Smooth muscle cell (in vitro differentiated cells): ENCODE measurements at regions not wholly inside any gene's neighbourhood (a gene's known extent, or its start where the extent isn't known, plus 50 kb on each side); places are given as distances from the start of the nearest gene placed in this dataset.
"Not testable (repeated sequence)": the region's sequence is repeated elsewhere in the genome, so short reads cannot be mapped to it uniquely, and the experiment has no call there.

Experiments used
- DNase-seq: peaks from one replicate; lab custom pipeline; 2025; ENCODE audit not compliant: unreplicated experiment; lab: John Stamatoyannopoulos, UW
- H2AFZ ChIP-seq: fragments of 200-600 bp; sonication (generic); 2 replicates; pipeline ENCODE4 v1.6.0; 2016; ENCODE audit warnings: antibody characterized with exemption, low read depth, mild to moderate bottlenecking
- H3F3A ChIP-seq: fragments of 200-600 bp; sonication (generic); 2 replicates; pipeline ENCODE4 v1.6.0; 2017; ENCODE audit warnings: antibody characterized with exemption, low read depth
- H3K27ac ChIP-seq: fragments of 200-600 bp; sonication (generic); 2 replicates; pipeline ENCODE4 v1.5.1; 2016; ENCODE audit warnings: low read depth, mild to moderate bottlenecking
- H3K27me3 ChIP-seq: fragments of 200-600 bp; sonication (generic); 2 replicates; pipeline ENCODE4 v1.6.1; 2016; ENCODE audit warnings: low read depth, mild to moderate bottlenecking
- H3K36me3 ChIP-seq: fragments of 200-600 bp; sonication (generic); 2 replicates; pipeline ENCODE4 v1.5.1; 2016; ENCODE audit warnings: low read depth
- H3K4me1 ChIP-seq: fragments of 200-600 bp; sonication (generic); 2 replicates; pipeline ENCODE4 v1.5.1; 2016; ENCODE audit warnings: low read depth
- H3K4me2 ChIP-seq: fragments of 200-600 bp; sonication (generic); 2 replicates; pipeline ENCODE4 v1.6.0; 2016; ENCODE audit warnings: mild to moderate bottlenecking
- H3K4me3 ChIP-seq: fragments of 200-600 bp; sonication (generic); 2 replicates; pipeline ENCODE4 v1.5.1; 2016; ENCODE audit warnings: mild to moderate bottlenecking
- H3K79me2 ChIP-seq: fragments of 200-600 bp; sonication (generic); 2 replicates; pipeline ENCODE4 v1.6.0; 2016; ENCODE audit warnings: low read depth, mild to moderate bottlenecking
- H3K9ac ChIP-seq: fragments of 200-600 bp; sonication (generic); 2 replicates; pipeline ENCODE4 v1.6.0; 2016; ENCODE audit warnings: low read depth
- H3K9me3 ChIP-seq: fragments of 200-600 bp; sonication (generic); replicated peaks from 2 replicates; pipeline ENCODE4 v1.5.1; 2016; ENCODE audit warnings: low read depth
- H4K20me1 ChIP-seq: fragments of 200-600 bp; sonication (generic); 2 replicates; pipeline ENCODE4 v1.6.0; 2016; ENCODE audit warnings: low read depth
- WGBS: methylation state at CpG from one replicate; pipeline ENCODE4 v1.1.7; 2016; ENCODE audit warnings: low lambda C conversion rate; 5-methylcytosine and 5-hydroxymethylcytosine counted together
- TF ChIP-seq, protein P1 (sequence below): fragments of 200-600 bp; sonication (generic); IDR thresholded peaks from 2 replicates; pipeline ENCODE4 v1.5.1; 2017; ENCODE audit warnings: borderline replicate concordance, mild to moderate bottlenecking, antibody characterized with exemption; ENCODE audit not compliant: insufficient read depth, poor library complexity, severe bottlenecking

DNA sequence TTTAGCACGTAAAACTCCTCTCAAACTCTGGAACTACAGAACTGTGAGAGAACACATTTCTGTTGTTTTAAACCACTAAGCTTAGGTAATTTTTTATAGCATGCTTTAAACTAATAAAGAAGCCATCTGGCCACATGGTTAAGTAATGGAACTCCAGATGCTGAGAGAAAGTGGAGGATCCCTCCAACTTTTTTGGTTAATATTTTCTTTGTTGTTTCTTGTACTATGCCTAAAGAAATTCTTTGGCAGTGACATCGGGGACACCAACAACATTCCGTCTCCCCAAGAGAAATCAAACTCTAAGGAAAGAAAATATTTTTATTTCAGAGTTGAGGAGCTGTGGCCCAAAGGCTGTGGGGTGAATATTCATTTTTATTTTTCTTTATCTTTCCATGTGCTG lies 734.8 kb upstream of the CDH9 start:
- no peaks in the 10 kb centered on the region for H4K20me1 ChIP-seq
- H3K36me3 ChIP-seq: no peaks in the 10 kb centered on the region
- no peaks in the 10 kb centered on the region for H3K9me3 ChIP-seq
- no peak for DNase-seq
- WGBS: 89% methylated on average over 3 of the region's 3 CpGs
- TF ChIP-seq, protein P1, sequence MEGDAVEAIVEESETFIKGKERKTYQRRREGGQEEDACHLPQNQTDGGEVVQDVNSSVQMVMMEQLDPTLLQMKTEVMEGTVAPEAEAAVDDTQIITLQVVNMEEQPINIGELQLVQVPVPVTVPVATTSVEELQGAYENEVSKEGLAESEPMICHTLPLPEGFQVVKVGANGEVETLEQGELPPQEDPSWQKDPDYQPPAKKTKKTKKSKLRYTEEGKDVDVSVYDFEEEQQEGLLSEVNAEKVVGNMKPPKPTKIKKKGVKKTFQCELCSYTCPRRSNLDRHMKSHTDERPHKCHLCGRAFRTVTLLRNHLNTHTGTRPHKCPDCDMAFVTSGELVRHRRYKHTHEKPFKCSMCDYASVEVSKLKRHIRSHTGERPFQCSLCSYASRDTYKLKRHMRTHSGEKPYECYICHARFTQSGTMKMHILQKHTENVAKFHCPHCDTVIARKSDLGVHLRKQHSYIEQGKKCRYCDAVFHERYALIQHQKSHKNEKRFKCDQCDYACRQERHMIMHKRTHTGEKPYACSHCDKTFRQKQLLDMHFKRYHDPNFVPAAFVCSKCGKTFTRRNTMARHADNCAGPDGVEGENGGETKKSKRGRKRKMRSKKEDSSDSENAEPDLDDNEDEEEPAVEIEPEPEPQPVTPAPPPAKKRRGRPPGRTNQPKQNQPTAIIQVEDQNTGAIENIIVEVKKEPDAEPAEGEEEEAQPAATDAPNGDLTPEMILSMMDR: no peak
- no peak overlapping the region for H3K4me3 ChIP-seq
- no peak overlapping the region for H3K27ac ChIP-seq
- H3K27me3 ChIP-seq: no peaks in the 10 kb centered on the region
- no peaks in the 10 kb centered on the region for H3K4me1 ChIP-seq
- peak overlapping the region; percentile 58 for H2AFZ ChIP-seq
- H3K4me2 ChIP-seq: no peak overlapping the region
- no peaks in the 10 kb centered on the region for H3K79me2 ChIP-seq
- no peak overlapping the region for H3K9ac ChIP-seq
- H3F3A ChIP-seq: no peaks in the 10 kb centered on the region

DNA sequence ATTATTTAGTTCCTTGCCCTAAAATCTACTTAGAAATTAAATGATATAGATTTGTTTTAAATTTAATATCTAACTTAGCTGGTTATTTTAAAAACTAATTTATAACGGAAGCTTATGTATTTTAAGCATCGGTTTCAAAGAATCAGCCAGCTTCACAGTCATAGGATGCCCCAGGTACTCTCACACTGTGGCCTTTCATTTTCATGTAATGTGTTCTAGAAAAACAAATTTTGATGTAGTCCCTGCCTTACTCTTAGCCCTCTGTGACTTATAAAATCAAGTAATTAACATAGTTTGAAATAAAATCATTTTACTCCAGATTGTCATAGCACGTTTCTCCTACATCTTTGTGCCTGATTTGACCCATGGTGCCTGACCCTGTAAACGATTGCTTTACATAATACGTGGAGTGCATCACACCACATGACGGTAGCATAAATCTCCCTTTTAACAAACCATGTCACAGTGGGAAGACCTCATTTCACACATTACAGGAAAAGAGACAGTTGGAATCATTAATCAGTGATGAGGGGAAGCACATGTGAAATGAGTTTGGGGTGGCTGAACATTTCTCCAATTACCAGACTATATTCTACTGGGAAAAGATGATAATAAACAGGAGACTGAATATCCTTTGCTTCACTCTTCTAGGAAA lies 731.5 kb upstream of the CDH9 start:
- no peaks in the 10 kb centered on the region for H3K79me2 ChIP-seq
- H3K27me3 ChIP-seq: no peaks in the 10 kb centered on the region
- no peaks in the 10 kb centered on the region for H3K4me1 ChIP-seq
- DNase-seq: no peak
- no peak overlapping the region for H3K4me3 ChIP-seq
- no peaks in the 10 kb centered on the region for H3K9me3 ChIP-seq
- no peak overlapping the region for H2AFZ ChIP-seq
- TF ChIP-seq, protein P1: no peak
- H3K4me2 ChIP-seq: no peak overlapping the region
- no peaks in the 10 kb centered on the region for H3F3A ChIP-seq
- H4K20me1 ChIP-seq: no peaks in the 10 kb centered on the region
- no peaks in the 10 kb centered on the region for H3K36me3 ChIP-seq
- H3K27ac ChIP-seq: no peak overlapping the region
- H3K9ac ChIP-seq: no peak overlapping the region
- 95% methylated on average over 6 of the region's 6 CpGs for WGBS

DNA sequence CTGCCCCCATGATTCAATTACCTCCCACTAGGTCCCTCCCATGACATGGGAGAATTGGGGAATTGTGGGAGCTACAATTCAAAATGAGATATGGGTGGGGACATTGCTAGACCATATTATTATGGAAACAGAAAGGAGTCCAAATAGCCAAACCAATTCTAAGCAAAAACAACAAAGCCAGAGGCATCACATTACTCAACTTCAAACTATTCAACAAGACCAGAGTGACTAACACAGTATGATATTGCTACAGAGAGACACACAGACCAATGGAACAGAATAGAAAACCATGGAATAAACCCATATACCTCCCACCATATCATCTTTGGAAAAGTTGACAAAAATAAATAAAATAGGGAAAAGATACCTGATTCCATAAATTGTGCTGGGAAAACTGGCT lies 710.5 kb upstream of the CDH9 start:
- Histone ChIP-seq H3K4me3 (no peak overlapping the region), H3K27me3 (no peaks in the 10 kb centered on the region), H3K36me3 (no peaks in the 10 kb centered on the region), H3K4me1 (no peaks in the 10 kb centered on the region), H3K27ac (no peak overlapping the region), H4K20me1 (no peaks in the 10 kb centered on the region), H3F3A (no peaks in the 10 kb centered on the region), H2AFZ (no peak overlapping the region), H3K79me2 (no peaks in the 10 kb centered on the region), H3K9me3 (no peaks in the 10 kb centered on the region), H3K4me2 (no peak overlapping the region), H3K9ac (no peak overlapping the region)
- no peak for DNase-seq
- TF ChIP-seq, protein P1: no peak

DNA sequence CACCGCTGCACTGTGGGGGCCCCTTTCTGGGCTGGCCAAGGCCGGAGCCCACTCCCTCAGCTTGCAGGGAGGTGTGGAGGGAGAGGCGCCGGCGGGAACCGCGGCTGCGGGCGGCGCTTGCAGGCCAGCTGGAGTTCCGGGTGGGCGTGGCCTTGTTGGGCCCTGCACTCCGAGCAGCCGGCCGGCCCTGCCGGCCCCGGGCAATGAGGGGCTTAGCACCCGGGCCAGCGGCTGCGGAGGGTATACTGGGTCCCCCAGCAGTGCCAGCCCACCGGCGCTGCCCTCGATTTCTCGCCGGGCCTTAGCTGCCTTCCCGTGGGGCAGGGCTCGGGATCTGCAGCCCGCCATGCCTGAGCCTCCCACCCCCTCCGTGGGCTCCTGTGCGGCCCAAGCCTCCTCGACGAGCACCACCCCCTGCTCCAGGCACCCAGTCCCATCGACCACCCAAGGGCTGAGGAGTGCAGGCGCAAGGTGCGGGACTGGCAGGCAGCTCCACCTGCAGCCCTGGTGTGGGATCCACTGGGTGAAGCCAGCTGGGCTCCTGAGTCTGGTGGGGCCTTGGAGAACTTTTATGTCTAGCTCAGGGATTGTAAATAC lies 705.1 kb upstream of the CDH9 start:
- 96% methylated on average over 27 of the region's 35 CpGs for WGBS
- H3K27ac ChIP-seq, H3K4me1 ChIP-seq, H3K9me3 ChIP-seq, H3K79me2 ChIP-seq, H4K20me1 ChIP-seq, H3K9ac ChIP-seq, H3K36me3 ChIP-seq, H3F3A ChIP-seq, H3K4me2 ChIP-seq, H2AFZ ChIP-seq, DNase-seq, H3K4me3 ChIP-seq, H3K27me3 ChIP-seq: not testable (repeated sequence)
